Kasumi-1 (cell line): ENCODE measurements at regions not wholly inside any gene's neighbourhood (a gene's known extent, or its start where the extent isn't known, plus 50 kb on each side); places are given as distances from the start of the nearest gene placed in this dataset.
A peak's percentile ranks its signal among the peaks of the same experiment; 100 is the strongest.

Source experiments
- DNase-seq, 2 experiments: peaks; one replicate each; lab custom pipeline; 2025; lab: John Stamatoyannopoulos, UW

DNA sequence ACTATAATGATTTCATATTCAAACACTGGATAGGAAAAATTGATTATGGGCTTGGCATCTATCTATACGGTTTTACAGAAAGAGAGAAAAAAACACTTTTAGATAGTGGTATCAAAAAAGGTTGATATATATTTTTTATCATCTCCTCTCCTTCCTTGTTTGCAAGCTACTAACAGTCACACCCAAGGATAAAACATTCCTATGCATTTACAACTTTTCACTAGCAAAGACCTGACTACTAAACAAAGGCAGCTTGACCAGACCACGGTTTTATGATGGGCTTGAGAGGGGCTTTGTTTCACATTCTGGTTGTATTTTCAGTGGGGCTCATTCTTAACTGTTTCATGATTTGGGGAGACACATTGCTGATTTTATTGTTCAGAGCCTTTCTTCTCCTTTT is 477.6 kb upstream of the CITED2 start:
- no peak for DNase-seq

DNA sequence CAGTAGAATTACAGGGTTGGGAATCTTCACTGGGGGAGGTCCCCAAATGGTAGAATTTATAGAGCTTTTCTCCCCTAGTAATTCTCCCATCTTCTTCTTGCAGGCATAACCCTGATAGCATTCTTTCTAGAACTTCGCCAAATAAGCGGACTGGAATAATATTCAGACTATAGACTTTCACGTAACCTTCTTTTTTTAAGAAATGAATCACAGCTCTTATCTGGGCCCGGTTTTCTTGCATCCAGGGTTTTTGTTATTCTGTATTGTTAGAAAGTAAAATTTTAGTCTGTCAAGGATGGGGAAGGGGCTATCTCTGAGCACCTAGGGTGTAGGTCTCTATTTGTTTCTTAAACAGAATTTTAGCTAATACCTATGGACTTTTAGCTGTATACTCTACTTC is 476.8 kb upstream of the CITED2 start:
- no peak for DNase-seq

- no peak for DNase-seq
Observed at GRCh38 chr6:139850512-139850911, 476.1 kb upstream of the CITED2 start.

GRCh38 chr6:139847457-139847813 is 473.0 kb upstream of the CITED2 start:
- DNase-seq: no peak

GRCh38 chr6:139846538-139847456 is 472.3 kb upstream of the CITED2 start:
- DNase-seq: peak; percentile 41 to 56

DNA sequence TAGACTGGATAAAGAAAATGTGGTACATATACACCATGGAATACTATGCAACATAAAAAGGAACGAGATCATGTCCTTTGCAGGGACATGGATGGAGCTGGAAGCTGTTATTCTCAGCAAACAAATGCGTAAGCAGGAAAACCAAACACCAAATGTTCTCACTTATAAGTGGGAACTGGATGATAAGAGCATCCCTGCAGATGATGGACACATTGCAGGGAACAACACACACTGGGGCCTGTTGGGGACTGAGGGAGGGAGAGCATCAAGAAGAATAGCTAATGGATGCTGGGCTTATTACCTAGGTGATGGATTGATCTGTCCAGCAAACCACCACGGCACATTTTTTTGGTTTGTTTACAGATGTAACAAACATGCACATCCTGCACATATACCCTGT is 470.5 kb upstream of the CITED2 start:
- no peak for DNase-seq

DNA sequence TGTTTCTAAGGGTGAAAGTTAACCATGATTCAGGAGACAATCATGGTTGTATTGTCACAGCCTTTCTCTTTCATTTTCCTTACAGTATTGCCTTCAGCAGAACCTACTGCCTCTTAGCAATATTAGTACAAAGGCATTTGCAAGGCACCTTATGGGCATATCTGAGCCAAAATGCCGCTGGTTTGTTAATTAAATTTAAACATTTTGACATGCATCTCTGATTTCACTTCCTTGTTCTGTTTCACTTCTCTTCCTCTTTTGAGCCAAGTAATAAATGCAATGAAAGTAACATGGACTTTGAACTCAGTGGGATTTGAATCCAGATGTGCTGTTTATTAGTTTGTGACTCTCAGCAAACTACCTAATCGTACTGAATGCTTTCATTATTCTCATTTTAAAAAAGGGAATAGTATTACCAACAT is 467.4 kb upstream of the CITED2 start:
- peak; percentile 64 to 66 for DNase-seq

DNA sequence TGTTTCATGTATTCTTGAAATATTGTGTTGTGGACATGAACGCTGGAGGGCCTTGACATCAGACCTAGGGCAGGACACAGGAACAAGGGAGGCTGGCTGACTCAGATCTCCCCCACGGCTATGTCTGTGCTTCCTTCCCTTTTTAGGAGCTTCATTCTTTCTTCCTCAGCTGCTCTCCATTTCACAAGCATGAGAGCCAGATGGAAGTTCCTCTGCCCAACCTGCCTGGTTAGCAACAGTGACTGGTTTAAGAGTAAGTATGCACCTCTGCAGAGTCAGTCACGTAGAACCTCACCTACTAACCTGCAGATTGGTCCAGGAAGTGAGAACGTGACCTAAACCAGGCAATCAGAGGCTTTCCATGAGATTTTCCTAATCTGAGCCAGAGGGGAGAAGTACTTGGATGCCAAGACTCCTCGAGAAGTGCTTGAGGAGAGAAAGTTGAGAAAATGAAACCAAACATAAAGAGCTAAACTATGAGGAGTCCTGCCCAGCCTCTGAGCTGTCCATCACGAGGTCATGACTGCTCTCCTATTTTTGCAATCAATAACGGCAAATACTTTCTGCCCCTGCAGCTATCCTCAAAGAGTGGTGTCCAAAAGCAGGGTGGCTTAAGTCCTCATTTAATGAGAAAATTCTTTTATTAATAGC is 465.2 kb upstream of the CITED2 start:
- peak; percentile 92 to 94 for DNase-seq

GRCh38 chr6:139834232-139834631 is 459.8 kb upstream of the CITED2 start:
- DNase-seq: no peak

DNA sequence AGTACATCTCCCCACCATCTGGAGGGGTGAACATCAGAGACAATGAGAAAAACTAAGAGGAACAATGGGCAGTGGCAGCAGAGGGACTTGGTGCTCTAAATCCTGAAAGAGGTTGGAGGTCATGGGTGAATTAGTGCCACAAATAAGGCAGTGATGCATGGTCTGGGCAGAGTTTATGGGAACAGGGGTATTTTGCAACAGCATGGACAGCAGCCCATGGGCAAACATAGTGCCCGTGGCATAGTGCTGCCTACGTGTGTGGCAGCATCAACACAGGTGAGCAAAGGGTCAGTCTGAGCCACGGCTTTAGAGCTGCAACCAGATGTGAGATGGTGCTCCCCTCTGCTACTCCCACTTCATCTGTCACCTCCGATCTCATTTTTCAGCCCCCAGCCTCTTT is 459.1 kb upstream of the CITED2 start:
- no peak for DNase-seq

- no peak for DNase-seq
Observed at GRCh38 chr6:139832493-139833305, 458.3 kb upstream of the CITED2 start.

- DNase-seq: no peak
Observed at GRCh38 chr6:139829576-139829975, 455.1 kb upstream of the CITED2 start.

- DNase-seq: no peak
Observed at GRCh38 chr6:139828751-139829519, 454.5 kb upstream of the CITED2 start.

DNA sequence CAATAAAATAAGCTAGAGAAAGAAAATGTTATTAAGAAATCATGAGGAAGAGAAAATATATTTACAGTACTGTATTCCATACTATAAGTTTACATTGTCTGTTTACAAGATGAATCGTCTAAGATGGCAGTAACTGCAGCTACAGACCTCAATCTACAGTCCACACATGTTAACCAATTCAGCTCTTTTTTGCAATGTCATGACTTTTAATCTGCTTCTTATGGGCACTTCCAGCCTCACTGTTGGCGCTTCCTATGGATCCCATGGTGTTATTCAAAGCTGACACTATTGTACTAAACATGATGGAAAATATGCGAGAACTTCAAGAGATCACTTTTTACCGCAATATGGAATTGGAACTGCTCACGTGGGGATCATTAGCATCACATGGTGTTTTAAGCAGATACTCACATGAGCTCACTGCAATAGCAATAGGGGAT is 451.5 kb upstream of the CITED2 start:
- no peak for DNase-seq

DNA sequence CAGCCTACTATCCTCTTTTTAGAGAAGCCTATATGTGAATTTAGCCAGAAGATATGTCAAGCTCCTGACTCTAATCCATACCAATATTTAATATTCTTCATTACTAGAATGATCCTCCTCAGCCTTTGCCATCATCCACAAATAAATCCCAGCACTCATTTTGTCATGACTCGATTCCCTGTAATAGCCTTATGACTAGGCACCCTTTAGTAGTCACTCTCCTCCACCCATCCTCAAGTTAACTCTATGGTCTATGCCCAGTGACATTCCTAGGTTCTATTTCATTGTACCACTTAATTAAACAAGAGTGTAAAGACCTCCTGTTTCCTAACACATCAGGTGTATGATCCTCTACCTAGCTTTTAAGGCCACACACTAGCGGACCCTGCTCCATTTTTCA is 450.4 kb upstream of the CITED2 start:
- no peak for DNase-seq

- no peak for DNase-seq
Observed at GRCh38 chr6:139823808-139824126, 449.3 kb upstream of the CITED2 start.

DNA sequence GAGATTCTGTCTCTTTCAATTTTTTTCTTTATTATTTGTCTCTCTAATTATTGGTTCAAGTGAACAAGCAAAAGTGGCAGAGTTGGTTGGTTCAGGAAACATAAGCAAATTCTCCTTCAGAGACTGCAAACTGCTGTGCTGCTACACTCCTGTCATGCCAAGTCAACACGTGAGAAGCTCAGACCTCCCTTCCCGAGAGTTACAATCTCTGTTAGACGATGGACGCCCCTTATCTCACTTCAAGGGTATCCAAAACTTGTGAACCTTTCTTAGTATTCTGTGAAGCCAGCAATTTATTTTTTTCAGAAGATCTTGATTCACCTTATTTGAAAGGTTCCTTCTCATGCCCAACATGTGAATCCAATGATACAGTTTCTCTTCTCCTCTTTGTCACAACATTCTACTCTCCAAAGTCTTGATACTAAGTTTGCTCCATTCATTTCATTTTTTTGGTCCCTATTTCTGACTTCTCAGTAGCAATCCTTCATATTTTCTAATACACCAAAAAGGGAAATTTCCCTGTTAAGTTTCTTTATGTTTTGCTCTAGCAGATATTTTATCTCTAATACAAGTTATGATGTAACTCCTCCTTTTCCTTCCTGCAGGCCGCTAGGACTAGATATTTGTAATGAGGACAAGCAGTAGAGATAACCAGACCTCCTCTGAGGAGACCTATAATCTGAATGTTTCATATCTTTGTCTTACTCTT is 448.8 kb upstream of the CITED2 start:
- DNase-seq: no peak

DNA sequence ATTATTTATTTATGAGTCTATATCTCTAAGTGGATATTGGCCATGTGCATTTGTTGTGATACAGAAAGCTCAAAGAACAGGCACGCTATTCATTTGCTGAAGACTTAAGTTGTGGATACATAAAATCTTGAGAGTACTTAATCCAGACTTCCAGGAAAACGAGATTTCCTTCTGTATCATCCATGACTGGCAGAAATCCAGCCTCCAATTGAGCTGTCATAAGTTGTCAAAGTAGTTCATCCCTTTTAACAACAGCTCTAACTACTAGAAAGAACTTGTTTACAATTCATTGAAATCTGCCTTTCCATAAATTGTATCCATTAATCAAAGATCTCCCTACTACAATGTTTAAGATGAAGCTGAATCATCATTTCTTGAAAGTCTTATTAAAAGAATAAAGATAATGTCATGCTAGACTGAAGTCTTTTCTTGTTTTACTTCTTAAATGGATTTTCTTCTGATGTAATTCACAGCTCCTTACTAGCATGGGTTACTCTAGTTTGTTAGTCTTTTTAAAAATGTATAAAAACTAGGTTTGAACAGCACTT is 447.3 kb upstream of the CITED2 start:
- DNase-seq: no peak

- no peak for DNase-seq
Observed at GRCh38 chr6:139820210-139820609, 445.8 kb upstream of the CITED2 start.

DNA sequence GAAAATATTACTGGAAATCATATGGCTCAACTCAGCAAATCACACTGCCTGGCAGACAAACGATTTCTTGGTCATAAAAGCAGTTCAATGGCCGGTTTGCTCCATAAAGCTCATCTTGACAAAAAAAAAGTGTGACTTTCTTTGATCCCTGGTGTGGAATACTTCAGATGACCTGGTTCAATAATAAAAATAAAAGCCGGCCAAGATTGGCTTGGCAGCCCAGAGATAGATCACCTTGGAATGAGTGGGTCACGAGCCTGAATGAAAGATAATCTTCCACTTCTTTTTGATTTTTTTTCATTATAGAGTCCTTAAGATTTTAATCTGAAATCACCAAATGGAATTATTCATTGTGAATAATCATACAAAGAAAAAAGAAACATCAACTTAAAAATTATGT is 445.3 kb upstream of the CITED2 start:
- DNase-seq: no peak

GRCh38 chr6:139812939-139813338 is 438.5 kb upstream of the CITED2 start:
- no peak for DNase-seq
